Calu3 (cell line): ENCODE measurements at regions not wholly inside any gene's neighbourhood (a gene's known extent, or its start where the extent isn't known, plus 50 kb on each side); places are given as distances from the start of the nearest gene placed in this dataset.

ENCODE experiments used
- BruUV-seq: library from RNA; stranded (reverse); fragments of 400-500 nt; replicated peaks from 2 replicates; lab custom pipeline; 2021; lab: Mats Ljungman, UMichigan
- CTCF ChIA-PET: fragments of 300-600 bp; sonication (Branson Sonifier 250); formaldehyde crosslinking; loops from one replicate; lab custom pipeline; 2022; ENCODE audit warnings: antibody characterized with exemption; lab: Charles Lee
- DNase-seq: peaks from one replicate; pipeline ENCODE4 v3.0.0; 2022
- H3K27ac Mint-ChIP-seq: one replicate; pipeline ENCODE4 v1.8.0; 2022; ENCODE audit warnings: mixed read lengths; ENCODE audit not compliant: unreplicated experiment
- H3K27me3 Mint-ChIP-seq: one replicate; pipeline ENCODE4 v1.8.0; 2022; ENCODE audit warnings: mixed read lengths; ENCODE audit not compliant: unreplicated experiment
- H3K36me3 Mint-ChIP-seq: one replicate; pipeline ENCODE4 v1.8.0; 2022; ENCODE audit warnings: mild to moderate bottlenecking, moderate library complexity, mixed read lengths; ENCODE audit not compliant: insufficient read depth, unreplicated experiment
- H3K4me1 Mint-ChIP-seq: one replicate; pipeline ENCODE4 v1.8.0; 2022; ENCODE audit warnings: mild to moderate bottlenecking, low read depth, mixed read lengths; ENCODE audit not compliant: unreplicated experiment
- H3K4me3 Mint-ChIP-seq: one replicate; pipeline ENCODE4 v1.8.0; 2022; ENCODE audit warnings: mild to moderate bottlenecking, low read depth, moderate library complexity, mixed read lengths; ENCODE audit not compliant: unreplicated experiment
- H3K9me3 Mint-ChIP-seq: one replicate; pipeline ENCODE4 v1.8.0; 2022; ENCODE audit warnings: low read depth, mixed read lengths; ENCODE audit not compliant: unreplicated experiment
- intact Hi-C: fragments of 100-400 bp; cut with micrococcal nuclease; formaldehyde crosslinking; loops from one replicate; pipeline ENCODE4 v1.10.0; 2022; ENCODE audit not compliant: unreplicated experiment
- TF ChIP-seq, protein P1 (sequence below): fragments of 200-600 bp; IDR thresholded peaks from one replicate; pipeline ENCODE4 v1.8.0; 2022; ENCODE audit warnings: antibody characterized with exemption; ENCODE audit not compliant: unreplicated experiment

DNA sequence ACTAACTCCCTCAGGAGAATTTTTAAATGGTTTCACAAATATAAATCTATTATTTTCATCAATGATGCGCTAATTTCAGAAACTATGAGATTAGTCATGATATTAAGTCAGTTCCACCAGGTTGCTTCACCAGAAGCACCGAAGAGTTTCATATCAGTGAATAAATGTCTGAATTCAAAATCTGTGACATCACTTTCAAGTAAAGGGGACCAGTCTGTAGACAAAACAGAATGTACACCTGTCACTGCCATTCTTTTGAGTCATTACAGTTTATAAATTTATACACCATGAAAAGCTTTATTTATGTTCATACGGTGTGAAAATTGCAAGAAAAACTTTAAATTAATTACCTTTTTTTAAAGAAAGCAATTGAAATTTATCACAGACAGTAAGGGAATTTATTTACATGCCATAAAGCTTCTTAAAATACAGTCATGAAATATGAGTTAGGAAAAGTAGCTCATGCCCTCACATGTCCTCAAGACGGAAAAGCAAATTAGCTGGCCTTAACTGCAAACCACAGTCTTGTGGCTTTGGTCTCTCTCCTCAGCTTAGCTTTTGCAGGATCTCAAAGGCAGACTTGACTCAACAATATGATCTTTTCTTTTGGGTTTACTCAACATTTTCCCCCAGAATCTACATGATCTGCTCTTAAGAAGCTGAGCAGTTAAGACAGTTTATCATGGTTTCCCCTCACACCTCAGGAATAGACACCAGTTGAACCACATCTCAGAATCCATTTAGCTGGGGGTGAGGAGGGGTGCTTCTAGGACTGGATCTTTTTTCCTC lies 177.7 kb upstream of the MCHR2 start:
- BruUV-seq = no TSS peak
- Mint-ChIP-seq H3K27ac (no peak overlapping the region), H3K36me3 (no peaks in the 10 kb centered on the region), H3K9me3 (no peaks in the 10 kb centered on the region), H3K4me3 (no peak overlapping the region), H3K4me1 (peaks cover 9% of the 10 kb centered on the region), H3K27me3 (no peaks in the 10 kb centered on the region)
- CTCF ChIA-PET = no interaction called here
- intact Hi-C loops = no loop called here
- TF ChIP-seq, protein P1, sequence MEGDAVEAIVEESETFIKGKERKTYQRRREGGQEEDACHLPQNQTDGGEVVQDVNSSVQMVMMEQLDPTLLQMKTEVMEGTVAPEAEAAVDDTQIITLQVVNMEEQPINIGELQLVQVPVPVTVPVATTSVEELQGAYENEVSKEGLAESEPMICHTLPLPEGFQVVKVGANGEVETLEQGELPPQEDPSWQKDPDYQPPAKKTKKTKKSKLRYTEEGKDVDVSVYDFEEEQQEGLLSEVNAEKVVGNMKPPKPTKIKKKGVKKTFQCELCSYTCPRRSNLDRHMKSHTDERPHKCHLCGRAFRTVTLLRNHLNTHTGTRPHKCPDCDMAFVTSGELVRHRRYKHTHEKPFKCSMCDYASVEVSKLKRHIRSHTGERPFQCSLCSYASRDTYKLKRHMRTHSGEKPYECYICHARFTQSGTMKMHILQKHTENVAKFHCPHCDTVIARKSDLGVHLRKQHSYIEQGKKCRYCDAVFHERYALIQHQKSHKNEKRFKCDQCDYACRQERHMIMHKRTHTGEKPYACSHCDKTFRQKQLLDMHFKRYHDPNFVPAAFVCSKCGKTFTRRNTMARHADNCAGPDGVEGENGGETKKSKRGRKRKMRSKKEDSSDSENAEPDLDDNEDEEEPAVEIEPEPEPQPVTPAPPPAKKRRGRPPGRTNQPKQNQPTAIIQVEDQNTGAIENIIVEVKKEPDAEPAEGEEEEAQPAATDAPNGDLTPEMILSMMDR = no peak
- no peak for DNase-seq

DNA sequence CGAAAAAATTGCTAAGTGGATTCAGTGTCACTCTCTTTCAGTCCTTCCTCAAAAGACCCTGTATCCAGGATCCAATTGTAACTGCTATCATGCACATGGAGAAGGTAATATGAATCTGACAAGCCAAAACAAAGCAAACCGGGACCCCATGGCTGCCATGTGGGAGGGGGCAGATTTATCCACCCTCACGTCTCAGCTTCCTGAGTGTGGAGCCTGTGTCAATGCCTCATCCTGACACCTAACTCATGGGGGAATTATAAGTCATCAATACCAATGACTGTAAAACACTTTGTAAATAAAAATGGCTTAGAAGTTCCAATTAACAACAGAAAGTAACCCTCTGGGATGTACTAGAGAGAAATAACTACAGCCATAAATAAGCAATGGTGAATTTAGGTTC lies 174.1 kb upstream of the MCHR2 start:
- Mint-ChIP-seq H3K27me3 (no peaks in the 10 kb centered on the region), H3K27ac (no peak overlapping the region), H3K36me3 (no peaks in the 10 kb centered on the region), H3K4me1 (no peaks in the 10 kb centered on the region), H3K4me3 (no peak overlapping the region), H3K9me3 (no peaks in the 10 kb centered on the region)
- CTCF ChIA-PET = no interaction called here
- intact Hi-C loops = no loop called here
- TF ChIP-seq, protein P1 = no peak
- BruUV-seq = no TSS peak
- DNase-seq = no peak

DNA sequence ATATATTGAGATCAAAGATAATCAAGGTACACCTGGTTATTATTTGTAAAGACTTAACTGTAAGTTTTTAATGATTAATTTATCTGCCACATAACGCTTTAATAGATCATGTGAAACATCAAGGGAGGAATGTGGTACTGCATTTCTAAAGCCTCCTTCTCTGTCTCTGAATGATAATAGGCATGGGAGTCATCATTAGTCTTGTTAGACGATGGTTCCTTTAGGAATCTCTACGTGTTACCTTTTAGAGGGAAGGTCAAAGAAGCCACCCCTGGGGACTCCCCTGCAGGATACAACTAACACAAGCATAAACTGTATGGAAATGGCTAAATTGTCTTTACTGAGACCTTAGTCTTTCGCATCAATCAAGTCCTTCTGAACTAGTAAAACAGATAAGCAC lies 173.6 kb upstream of the MCHR2 start:
- H3K27ac Mint-ChIP-seq = no peak overlapping the region
- no peaks in the 10 kb centered on the region for H3K9me3 Mint-ChIP-seq
- H3K4me1 Mint-ChIP-seq = no peaks in the 10 kb centered on the region
- no peak overlapping the region for H3K4me3 Mint-ChIP-seq
- TF ChIP-seq, protein P1 = no peak
- BruUV-seq = no TSS peak
- H3K36me3 Mint-ChIP-seq = no peaks in the 10 kb centered on the region
- no peak for DNase-seq
- H3K27me3 Mint-ChIP-seq = no peaks in the 10 kb centered on the region
- CTCF ChIA-PET = no interaction called here
- intact Hi-C loops = no loop called here

DNA sequence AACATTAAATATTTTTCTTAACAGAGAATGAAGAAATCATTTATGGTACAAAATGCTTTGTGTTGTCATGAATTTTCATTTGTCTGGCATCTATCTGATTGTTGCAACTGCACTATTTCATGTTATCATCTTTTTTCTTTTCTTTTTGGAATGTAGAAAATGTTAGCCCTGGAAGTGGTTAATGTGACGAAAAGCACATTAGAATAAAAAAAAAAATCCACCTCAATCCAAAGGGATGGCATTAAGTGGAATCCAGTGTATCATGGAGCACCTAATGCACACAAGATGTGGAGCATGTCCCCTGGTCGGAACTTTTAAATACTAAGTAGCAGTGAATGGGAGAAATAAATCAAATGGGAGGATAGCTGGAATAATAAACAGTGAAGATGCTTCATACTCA lies 172.9 kb upstream of the MCHR2 start:
- Mint-ChIP-seq H3K9me3 (no peaks in the 10 kb centered on the region), H3K4me1 (no peaks in the 10 kb centered on the region), H3K4me3 (no peak overlapping the region), H3K36me3 (no peaks in the 10 kb centered on the region), H3K27ac (no peak overlapping the region), H3K27me3 (no peaks in the 10 kb centered on the region)
- CTCF ChIA-PET = no interaction called here
- TF ChIP-seq, protein P1 = no peak
- no peak for DNase-seq
- BruUV-seq = no TSS peak
- intact Hi-C loops = no loop called here
